ENCODE measurements at regions not wholly inside any gene's neighbourhood (a gene's known extent, or its start where the extent isn't known, plus 50 kb on each side); places are given as distances from the start of the nearest gene placed in this dataset.

GRCh38 chr3:72171463-72171881 lies 386.5 kb upstream of the PROK2 start:
- TF ChIP-seq CTCF (IDR thresholded peaks at IDR 0.05) (no peak), POLR2A (IDR thresholded peaks at IDR 0.05) (no peak), POLR2AphosphoS5 (IDR thresholded peaks at IDR 0.05) (no peak), EP300 (IDR thresholded peaks at IDR 0.05; ENCODE audit: low read depth) (no peak)

Data from transverse colon (tissue), 4 donors.